HCT116 (cell line): ENCODE measurements at regions not wholly inside any gene's neighbourhood (a gene's known extent, or its start where the extent isn't known, plus 50 kb on each side); places are given as distances from the start of the nearest gene placed in this dataset.

ENCODE experiments used
- ATAC-seq: fragments of 200-7000 bp; cut with Tn5 transposase; 2 replicates; pipeline ENCODE4 v1.9.1; 2020; ENCODE audit warnings: mild to moderate bottlenecking, moderate library complexity
- BruUV-seq: library from RNA; stranded (reverse); fragments of 400-500 nt; replicated peaks from 2 replicates; lab custom pipeline; 2021; lab: Mats Ljungman, UMichigan
- CTCF ChIA-PET: fragments of 300-600 bp; sonication (Branson Sonifier 250); formaldehyde crosslinking; loops from one replicate; lab custom pipeline; 2021; ENCODE audit warnings: antibody characterized with exemption; lab: Charles Lee
- POLR2A ChIA-PET: fragments of 300-600, 350-600 bp; sonication (Branson Sonifier 250); formaldehyde crosslinking; loops from one replicate; lab custom pipeline; 2021; ENCODE audit warnings: antibody characterized with exemption; lab: Charles Lee
- RAD21 ChIA-PET, 2 experiments: fragments of 300-600 bp; sonication (Branson Sonifier 250); formaldehyde crosslinking; loops; one replicate each; lab custom pipeline; 2023; ENCODE audit warnings: low total read pairs in 2 of 2; ENCODE audit not compliant: uncharacterized antibody in 2 of 2, unreplicated experiment in 2 of 2, low non-redundant PET in 1 of 2; lab: Charles Lee
- DNase-seq: peaks from one replicate; pipeline ENCODE4 v3.0.0-alpha.2; 2010; ENCODE audit warnings: low read depth, low spot score
- H2AFZ ChIP-seq: fragments of 200-600 bp; shearing (Covaris generic), sonication (generic); 2 replicates; pipeline ENCODE4 v1.6.1; 2017; ENCODE audit warnings: low read depth, mixed run types, mixed read lengths, antibody characterized with exemption, low read length; ENCODE audit not compliant: poor library complexity, severe bottlenecking
- H3K27ac ChIP-seq: 2 replicates; pipeline ENCODE4 v1.5.1; 2012; ENCODE audit warnings: low read depth, low read length
- H3K27me3 ChIP-seq: fragments of 200-600 bp; sonication (generic); 2 replicates; pipeline ENCODE4 v1.6.1; 2016; ENCODE audit warnings: mixed run types, low read length, mixed read lengths; ENCODE audit not compliant: insufficient read depth
- H3K36me3 ChIP-seq, 2 experiments: fragments of 200-500 bp in 1 of 2; fragments of 200-600 bp in 1 of 2; sonication (Bioruptor generic) in 1 of 2; sonication (generic) in 1 of 2; 2 replicates each; pipeline versions ENCODE4 v1.5.1 to v1.6.1; 2014 to 2016; ENCODE audit warnings: low read length in 2 of 2, inconsistent platforms in 1 of 2, mixed read lengths in 1 of 2, mixed run types in 1 of 2; ENCODE audit not compliant: insufficient read depth in 2 of 2, control insufficient read depth in 1 of 2
- H3K4me1 ChIP-seq, 2 experiments: fragments of 200-600 bp in 1 of 2; sonication (generic) in 1 of 2; 2 replicates each; pipeline versions ENCODE4 v1.5.1 to v1.6.1; 2012 to 2017; ENCODE audit warnings: low read length in 2 of 2, inconsistent platforms in 1 of 2, mild to moderate bottlenecking in 1 of 2, mixed read lengths in 1 of 2, mixed run types in 1 of 2, moderate library complexity in 1 of 2; ENCODE audit not compliant: insufficient read depth in 2 of 2, control insufficient read depth in 1 of 2
- H3K4me2 ChIP-seq: fragments of 200-600 bp; sonication (generic); 2 replicates; pipeline ENCODE4 v1.6.1; 2017; ENCODE audit warnings: mixed run types, low read length, mixed read lengths
- H3K4me3 ChIP-seq, 2 experiments: fragments of 200-600 bp in 1 of 2; sonication (generic) in 1 of 2; replicated peaks in 1 of 2; 2 replicates each; pipeline ENCODE4 v1.5.1; 2011 to 2016; ENCODE audit warnings: low read length in 2 of 2, control low read depth in 1 of 2, low read depth in 1 of 2, mild to moderate bottlenecking in 1 of 2, mixed read lengths in 1 of 2, mixed run types in 1 of 2
- H3K79me2 ChIP-seq: fragments of 200-600 bp; sonication (generic); 2 replicates; pipeline ENCODE4 v1.6.1; 2017; ENCODE audit warnings: mild to moderate bottlenecking, mixed run types, low read length, moderate library complexity, mixed read lengths; ENCODE audit not compliant: insufficient read depth
- H3K9ac ChIP-seq: fragments of 200-600 bp; sonication (generic); 2 replicates; pipeline ENCODE4 v1.6.1; 2016; ENCODE audit warnings: low read length, mixed read lengths
- H3K9me2 ChIP-seq: fragments of 200-600 bp; sonication (generic), shearing (Covaris generic); 2 replicates; pipeline ENCODE4 v1.6.1; 2017; ENCODE audit warnings: mixed run types, mild to moderate bottlenecking, moderate library complexity; ENCODE audit not compliant: insufficient read depth
- H3K9me3 ChIP-seq, 2 experiments: fragments of 200-500 bp in 1 of 2; fragments of 200-600 bp in 1 of 2; sonication (Bioruptor generic) in 1 of 2; sonication (generic) in 1 of 2; 2 replicates each; pipeline ENCODE4 v1.6.1; 2014 to 2017; ENCODE audit warnings: low read length in 2 of 2, mixed read lengths in 2 of 2, inconsistent platforms in 1 of 2, low read depth in 1 of 2, mild to moderate bottlenecking in 1 of 2, mixed run types in 1 of 2, moderate library complexity in 1 of 2; ENCODE audit not compliant: control insufficient read depth in 1 of 2, insufficient read depth in 1 of 2
- H4K20me1 ChIP-seq: fragments of 200-600 bp; sonication (generic), shearing (Covaris generic); 2 replicates; pipeline ENCODE4 v1.6.1; 2017; ENCODE audit warnings: mixed run types, mild to moderate bottlenecking, moderate library complexity; ENCODE audit not compliant: insufficient read depth
- CBX3 ChIP-seq: IDR thresholded peaks from 2 replicates; pipeline ENCODE4 v1.6.1; 2012; ENCODE audit warnings: low read depth
- CEBPB ChIP-seq: IDR thresholded peaks from 2 replicates; pipeline ENCODE4 v1.6.1; 2012; ENCODE audit warnings: low read depth
- EGR1 ChIP-seq: IDR thresholded peaks from 2 replicates; pipeline ENCODE4 v1.6.1; 2012; ENCODE audit warnings: low read depth
- ELF1 ChIP-seq: IDR thresholded peaks from 2 replicates; pipeline ENCODE4 v1.6.1; 2012; ENCODE audit warnings: low read depth, borderline replicate concordance
- FOSL1 ChIP-seq: IDR thresholded peaks from 2 replicates; pipeline ENCODE4 v1.6.1; 2012; ENCODE audit warnings: low read depth
- JUND ChIP-seq: IDR thresholded peaks from 2 replicates; pipeline ENCODE4 v1.6.1; 2012
- POLR2A ChIP-seq: IDR thresholded peaks from 2 replicates; pipeline ENCODE4 v1.7.0; 2011; ENCODE audit warnings: borderline replicate concordance; ENCODE audit not compliant: insufficient read depth, insufficient read length; ENCODE audit errors: extremely low read depth
- POLR2AphosphoS5 ChIP-seq: IDR thresholded peaks from 2 replicates; pipeline ENCODE4 v1.6.1; 2011; ENCODE audit warnings: mild to moderate bottlenecking, low read depth, low read length, moderate library complexity
- RAD21 ChIP-seq: IDR thresholded peaks from 2 replicates; pipeline ENCODE4 v1.6.1; 2012; ENCODE audit warnings: low read depth, mild to moderate bottlenecking
- SIN3A ChIP-seq: IDR thresholded peaks from 2 replicates; pipeline ENCODE4 v1.6.1; 2012; ENCODE audit warnings: low read depth
- SP1 ChIP-seq: IDR thresholded peaks from 2 replicates; pipeline ENCODE4 v1.6.1; 2012; ENCODE audit warnings: low read depth
- SRF ChIP-seq: IDR thresholded peaks from 2 replicates; pipeline ENCODE4 v1.6.1; 2012; ENCODE audit warnings: low read depth
- TCF7L2 ChIP-seq: IDR thresholded peaks from 2 replicates; pipeline ENCODE4 v1.7.0; 2011; ENCODE audit warnings: borderline replicate concordance, inconsistent platforms; ENCODE audit not compliant: insufficient read depth, insufficient read length; ENCODE audit errors: extremely low read depth
- YY1 ChIP-seq: IDR thresholded peaks from 2 replicates; pipeline ENCODE4 v1.6.1; 2011; ENCODE audit warnings: low read length, low read depth, moderate library complexity, mild to moderate bottlenecking; ENCODE audit not compliant: insufficient replicate concordance; ENCODE audit errors: extremely low read depth
- ZNF274 ChIP-seq: fragments of 200-500 bp; sonication (Bioruptor generic); IDR thresholded peaks from 2 replicates; pipeline ENCODE4 v1.6.1; 2014; ENCODE audit warnings: mild to moderate bottlenecking, low read depth, low read length, inconsistent platforms
- intact Hi-C: fragments of 100-400 bp; cut with micrococcal nuclease; formaldehyde crosslinking; loops from 2 replicates; pipeline ENCODE4 v1.10.0; 2022
- TF ChIP-seq, protein P1 (sequence below): IDR thresholded peaks from 2 replicates; pipeline ENCODE4 v1.6.1; 2012
- TF ChIP-seq, protein P2 (sequence below): IDR thresholded peaks from 2 replicates; pipeline ENCODE4 v1.6.1; 2012; ENCODE audit warnings: low read depth
- TF ChIP-seq, protein P3 (sequence below), 3 experiments: fragments of 200-600 bp in 1 of 3; sonication (generic) in 1 of 3; IDR thresholded peaks in 2 of 3; conservative IDR thresholded peaks in 1 of 3; 2 replicates each; pipeline ENCODE4 v1.5.1; 2012 to 2017; ENCODE audit warnings: low read depth in 2 of 3, low read length in 2 of 3, antibody characterized with exemption in 1 of 3, borderline replicate concordance in 1 of 3, control low read depth in 1 of 3, mild to moderate bottlenecking in 1 of 3, mixed read lengths in 1 of 3, mixed run types in 1 of 3, moderate library complexity in 1 of 3; ENCODE audit not compliant: insufficient read depth in 1 of 3

DNA sequence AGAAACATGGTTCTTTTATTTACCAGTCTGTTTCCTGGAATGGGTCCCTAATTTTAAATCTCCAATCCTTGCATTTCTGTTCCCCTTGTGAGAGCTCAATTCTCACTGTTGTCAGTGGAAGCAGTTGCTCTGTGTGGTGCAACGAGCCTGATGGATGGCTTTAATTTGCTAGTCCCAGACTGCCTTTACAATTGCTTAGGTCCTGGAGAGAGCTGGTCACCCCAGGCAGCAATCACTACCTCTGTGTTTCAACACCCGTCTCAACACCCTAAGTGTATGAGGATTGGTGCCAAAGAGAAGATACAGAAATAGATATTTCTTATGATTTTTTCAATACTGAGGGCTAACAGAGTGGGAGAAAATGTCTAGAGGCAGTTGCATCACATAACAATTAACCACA lies 873.8 kb downstream of the GLUD2 start:
- Histone ChIP-seq H3K9me3 (no peaks in the 10 kb centered on the region), H3K4me3 (no peak overlapping the region), H3K79me2 (no peaks in the 10 kb centered on the region), H3K4me1 (no peaks in the 10 kb centered on the region), H3K9me2 (no peaks in the 10 kb centered on the region), H4K20me1 (no peaks in the 10 kb centered on the region), H3K4me2 (no peak overlapping the region), H2AFZ (no peak overlapping the region), H3K27ac (no peak overlapping the region), H3K9ac (no peak overlapping the region), H3K27me3 (no peaks in the 10 kb centered on the region), H3K36me3 (no peaks in the 10 kb centered on the region)
- TF ChIP-seq FOSL1 (no peak), EGR1 (no peak), JUND (no peak), SP1 (no peak), CEBPB (no peak), ELF1 (no peak), POLR2A (no peak), SIN3A (no peak), YY1 (no peak), ZNF274 (no peak), TCF7L2 (no peak), CBX3 (no peak), POLR2AphosphoS5 (no peak), SRF (no peak), RAD21 (no peak)
- TF ChIP-seq, protein P1, sequence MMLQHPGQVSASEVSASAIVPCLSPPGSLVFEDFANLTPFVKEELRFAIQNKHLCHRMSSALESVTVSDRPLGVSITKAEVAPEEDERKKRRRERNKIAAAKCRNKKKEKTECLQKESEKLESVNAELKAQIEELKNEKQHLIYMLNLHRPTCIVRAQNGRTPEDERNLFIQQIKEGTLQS, result no peak
- TF ChIP-seq, protein P2, sequence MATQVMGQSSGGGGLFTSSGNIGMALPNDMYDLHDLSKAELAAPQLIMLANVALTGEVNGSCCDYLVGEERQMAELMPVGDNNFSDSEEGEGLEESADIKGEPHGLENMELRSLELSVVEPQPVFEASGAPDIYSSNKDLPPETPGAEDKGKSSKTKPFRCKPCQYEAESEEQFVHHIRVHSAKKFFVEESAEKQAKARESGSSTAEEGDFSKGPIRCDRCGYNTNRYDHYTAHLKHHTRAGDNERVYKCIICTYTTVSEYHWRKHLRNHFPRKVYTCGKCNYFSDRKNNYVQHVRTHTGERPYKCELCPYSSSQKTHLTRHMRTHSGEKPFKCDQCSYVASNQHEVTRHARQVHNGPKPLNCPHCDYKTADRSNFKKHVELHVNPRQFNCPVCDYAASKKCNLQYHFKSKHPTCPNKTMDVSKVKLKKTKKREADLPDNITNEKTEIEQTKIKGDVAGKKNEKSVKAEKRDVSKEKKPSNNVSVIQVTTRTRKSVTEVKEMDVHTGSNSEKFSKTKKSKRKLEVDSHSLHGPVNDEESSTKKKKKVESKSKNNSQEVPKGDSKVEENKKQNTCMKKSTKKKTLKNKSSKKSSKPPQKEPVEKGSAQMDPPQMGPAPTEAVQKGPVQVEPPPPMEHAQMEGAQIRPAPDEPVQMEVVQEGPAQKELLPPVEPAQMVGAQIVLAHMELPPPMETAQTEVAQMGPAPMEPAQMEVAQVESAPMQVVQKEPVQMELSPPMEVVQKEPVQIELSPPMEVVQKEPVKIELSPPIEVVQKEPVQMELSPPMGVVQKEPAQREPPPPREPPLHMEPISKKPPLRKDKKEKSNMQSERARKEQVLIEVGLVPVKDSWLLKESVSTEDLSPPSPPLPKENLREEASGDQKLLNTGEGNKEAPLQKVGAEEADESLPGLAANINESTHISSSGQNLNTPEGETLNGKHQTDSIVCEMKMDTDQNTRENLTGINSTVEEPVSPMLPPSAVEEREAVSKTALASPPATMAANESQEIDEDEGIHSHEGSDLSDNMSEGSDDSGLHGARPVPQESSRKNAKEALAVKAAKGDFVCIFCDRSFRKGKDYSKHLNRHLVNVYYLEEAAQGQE, result no peak
- TF ChIP-seq, protein P3, sequence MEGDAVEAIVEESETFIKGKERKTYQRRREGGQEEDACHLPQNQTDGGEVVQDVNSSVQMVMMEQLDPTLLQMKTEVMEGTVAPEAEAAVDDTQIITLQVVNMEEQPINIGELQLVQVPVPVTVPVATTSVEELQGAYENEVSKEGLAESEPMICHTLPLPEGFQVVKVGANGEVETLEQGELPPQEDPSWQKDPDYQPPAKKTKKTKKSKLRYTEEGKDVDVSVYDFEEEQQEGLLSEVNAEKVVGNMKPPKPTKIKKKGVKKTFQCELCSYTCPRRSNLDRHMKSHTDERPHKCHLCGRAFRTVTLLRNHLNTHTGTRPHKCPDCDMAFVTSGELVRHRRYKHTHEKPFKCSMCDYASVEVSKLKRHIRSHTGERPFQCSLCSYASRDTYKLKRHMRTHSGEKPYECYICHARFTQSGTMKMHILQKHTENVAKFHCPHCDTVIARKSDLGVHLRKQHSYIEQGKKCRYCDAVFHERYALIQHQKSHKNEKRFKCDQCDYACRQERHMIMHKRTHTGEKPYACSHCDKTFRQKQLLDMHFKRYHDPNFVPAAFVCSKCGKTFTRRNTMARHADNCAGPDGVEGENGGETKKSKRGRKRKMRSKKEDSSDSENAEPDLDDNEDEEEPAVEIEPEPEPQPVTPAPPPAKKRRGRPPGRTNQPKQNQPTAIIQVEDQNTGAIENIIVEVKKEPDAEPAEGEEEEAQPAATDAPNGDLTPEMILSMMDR (IDR thresholded peaks at IDR 0.05 in 2 of 3, conservative IDR thresholded peaks at IDR 0.05 in 1 of 3; ENCODE audit: borderline replicate concordance in 1 of 3, insufficient read depth in 1 of 3, low read depth in 2 of 3, low read length in 2 of 3), result no peak
- ChIA-PET RAD21 (no interaction called here), CTCF (no interaction called here), POLR2A (no interaction called here)
- BruUV-seq, result no TSS peak
- ATAC-seq (no peak), DNase-seq (no peak)
- intact Hi-C loops, result no loop called here
